Right lobe of liver (tissue), 4 donors: ENCODE measurements at regions not wholly inside any gene's neighbourhood (a gene's known extent, or its start where the extent isn't known, plus 50 kb on each side); places are given as distances from the start of the nearest gene placed in this dataset.

Source experiments
- CTCF ChIP-seq, 4 donors: fragments of 200-600 bp in 3 of 4; fragments of 450-650 bp in 1 of 4; IDR thresholded peaks; one replicate each; pipeline versions ENCODE4 v1.5.1 to v1.8.0; 2016 to 2022; ENCODE audit warnings: antibody characterized with exemption in 4 of 4, mild to moderate bottlenecking in 2 of 4
- POLR2A ChIP-seq: fragments of 450-650 bp; IDR thresholded peaks from one replicate; pipeline ENCODE4 v1.6.1; 2017; ENCODE audit warnings: antibody characterized with exemption, mild to moderate bottlenecking
- donor health status: DM: no; HTN: no; CAD: no.
- donor health status: DM: no; HTN: no; CAD: no.
- donor health status: DM: no; HTN: yes; CAD: no.

- TF ChIP-seq POLR2A (no peak), CTCF (IDR thresholded peaks at IDR 0.05) (no peak)
Observed at GRCh38 chr9:80811656-80812055, 877.7 kb downstream of the TLE1 start.
